ENCODE measurements at regions not wholly inside any gene's neighbourhood (a gene's known extent, or its start where the extent isn't known, plus 50 kb on each side); places are given as distances from the start of the nearest gene placed in this dataset.

DNA sequence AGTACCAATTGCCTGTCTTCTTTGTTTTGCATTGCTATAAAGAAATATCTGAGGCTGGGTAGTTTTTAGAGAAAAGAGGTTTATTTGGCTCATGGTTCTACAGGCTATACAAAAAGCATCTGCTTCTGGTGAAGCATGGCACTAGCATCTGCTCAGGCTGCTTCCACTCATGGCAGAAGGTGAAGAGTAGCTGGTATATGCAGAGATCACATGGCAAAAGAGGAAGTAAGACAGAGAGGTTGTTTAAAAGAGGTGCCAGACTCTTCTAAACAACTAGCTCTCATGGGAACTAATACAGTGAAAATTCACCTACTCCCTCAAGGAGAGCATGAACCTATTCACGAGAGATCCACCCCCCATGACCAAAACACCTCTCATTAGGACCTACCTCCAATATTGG, 56.7 kb upstream of the GUCA2B start:
- intact Hi-C loops (cut with micrococcal nuclease) = no loop called here

DNA sequence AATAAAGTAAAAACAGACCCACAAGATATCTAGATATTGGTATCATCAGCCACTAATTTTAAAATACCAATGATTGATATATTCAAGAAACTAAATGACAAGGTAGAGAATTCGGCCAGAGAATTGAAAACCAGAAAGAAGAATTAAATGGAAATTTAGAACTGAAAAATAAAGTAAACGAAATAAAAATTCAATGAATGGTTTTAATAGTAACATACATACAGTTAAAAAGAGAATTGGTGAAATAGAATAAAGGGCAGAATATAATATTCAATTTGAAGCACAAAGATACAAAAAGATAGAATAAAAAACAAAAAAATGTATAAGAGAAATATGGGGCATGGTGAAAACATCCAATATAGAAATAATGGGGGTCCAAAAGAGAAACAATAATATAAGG, 64.0 kb upstream of the GUCA2B start:
- intact Hi-C loops (cut with micrococcal nuclease) = no loop called here

DNA sequence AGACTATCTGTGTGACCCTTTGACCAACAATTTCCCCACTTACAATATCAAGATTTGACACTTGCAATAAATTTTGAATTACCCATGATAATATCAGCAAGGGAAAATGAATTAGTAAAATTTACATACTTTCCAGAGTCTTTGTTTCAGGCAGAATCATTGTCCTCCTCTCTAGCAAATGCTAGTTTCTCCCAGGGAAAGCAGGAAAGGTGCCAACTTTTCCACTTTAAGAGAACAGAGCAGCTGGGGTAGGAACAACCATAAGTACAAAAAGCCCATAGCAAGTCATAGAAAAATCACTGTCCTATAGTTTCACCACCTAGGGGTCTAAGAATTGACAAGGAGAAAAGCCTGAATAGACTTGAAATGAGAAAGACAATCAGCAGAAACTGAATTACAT, 67.1 kb upstream of the GUCA2B start:
- intact Hi-C loops (cut with micrococcal nuclease) = no loop called here

DNA sequence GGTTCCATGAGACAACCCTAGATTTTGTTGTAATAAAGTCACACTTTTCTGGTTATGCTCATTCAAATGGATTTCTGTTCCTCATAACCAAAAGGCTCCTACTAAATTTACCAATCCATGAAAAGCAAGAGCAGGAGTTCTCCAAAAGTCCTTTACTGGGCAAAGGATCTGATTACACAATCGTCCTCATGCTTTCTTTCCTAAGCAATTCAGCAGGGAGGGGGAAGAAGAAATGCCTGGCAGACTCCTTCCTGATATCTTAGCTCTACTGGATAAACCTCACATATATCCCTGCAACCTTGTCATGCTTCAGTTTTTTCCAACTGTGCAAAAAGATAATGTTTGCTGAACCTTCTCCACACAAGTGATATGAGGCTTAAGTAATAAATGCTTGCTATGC, 67.6 kb upstream of the GUCA2B start:
- intact Hi-C loops (cut with micrococcal nuclease) = no loop called here

DNA sequence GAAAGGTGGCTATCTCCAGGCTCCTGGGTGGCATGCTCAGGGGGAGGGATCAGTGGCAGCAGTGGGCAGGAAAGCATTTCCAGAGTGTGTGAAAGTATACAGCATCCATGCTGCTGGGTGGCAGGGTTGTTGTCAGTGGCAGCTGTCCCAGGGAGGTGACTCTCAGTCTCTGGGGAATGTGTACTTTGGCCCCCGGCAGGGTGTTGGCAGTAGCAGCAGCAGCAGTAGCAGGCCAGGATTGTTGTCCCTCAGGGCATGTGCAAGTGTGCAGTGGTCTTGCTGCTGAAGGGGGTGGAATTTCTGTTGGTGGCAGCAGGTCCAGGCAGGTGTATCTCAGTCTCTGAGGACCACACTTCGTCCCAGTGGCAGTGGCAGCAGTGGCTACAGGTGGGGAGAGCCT, 71.7 kb upstream of the GUCA2B start:
- intact Hi-C loops (cut with micrococcal nuclease) = no loop called here

DNA sequence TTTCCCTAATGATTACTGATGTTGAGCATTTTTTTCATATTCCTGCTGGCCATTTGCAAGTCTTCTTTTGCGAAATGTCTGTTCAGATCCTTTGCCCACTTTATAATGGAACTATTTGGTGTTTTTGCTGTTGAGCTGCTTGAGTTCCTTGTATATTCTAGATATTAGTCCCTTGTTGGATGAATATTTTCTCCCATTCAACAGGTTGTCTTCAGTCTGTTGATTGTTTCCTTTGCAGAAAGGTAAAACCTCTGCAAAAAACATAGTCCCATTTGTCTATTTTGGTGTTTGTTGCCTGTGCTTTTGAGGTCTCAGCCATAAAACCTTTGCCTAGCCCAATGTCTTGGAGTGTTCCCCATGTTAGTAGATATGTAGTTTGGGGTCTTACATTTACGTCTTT, 78.0 kb upstream of the GUCA2B start:
- intact Hi-C loops (cut with micrococcal nuclease) = no loop called here

DNA sequence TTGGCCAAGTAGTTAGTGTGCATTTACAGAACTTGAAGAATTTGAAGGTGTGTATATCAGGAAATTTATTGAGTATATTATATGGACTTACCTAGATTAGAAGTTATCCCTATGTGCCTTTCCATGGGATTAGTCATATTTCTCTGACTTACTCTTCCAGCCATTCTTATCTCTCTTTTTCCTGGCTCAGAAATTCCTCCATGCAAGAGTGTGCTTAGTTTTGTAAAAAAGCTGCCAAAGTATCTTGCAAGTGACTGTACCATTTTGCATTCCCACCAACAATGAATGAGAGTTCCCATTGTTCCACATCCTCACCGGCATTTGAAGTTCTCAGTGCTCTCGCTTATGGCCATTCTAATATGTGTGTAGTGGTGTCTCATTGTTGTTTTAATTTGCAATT, 82.2 kb upstream of the GUCA2B start:
- intact Hi-C loops (cut with micrococcal nuclease) = no loop called here

DNA sequence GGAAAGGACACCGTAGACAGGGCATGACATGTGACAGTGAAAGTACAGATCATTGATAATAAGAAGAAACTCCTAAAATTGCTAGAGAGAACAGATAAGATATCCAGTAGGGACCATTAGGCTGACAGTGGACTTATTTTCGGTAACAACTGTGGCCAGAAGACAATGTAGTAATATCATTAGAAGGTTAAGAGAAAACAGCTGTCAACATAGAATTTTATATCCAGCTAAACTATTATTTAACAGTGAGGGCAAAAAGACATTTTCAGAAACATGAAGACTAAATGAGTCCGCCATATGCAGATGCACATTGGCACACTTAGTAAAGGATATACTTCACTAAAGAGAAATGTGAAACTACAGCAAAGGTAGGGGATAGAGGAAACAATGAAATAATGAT, 95.4 kb upstream of the GUCA2B start:
- intact Hi-C loops (cut with micrococcal nuclease) = no loop called here

DNA sequence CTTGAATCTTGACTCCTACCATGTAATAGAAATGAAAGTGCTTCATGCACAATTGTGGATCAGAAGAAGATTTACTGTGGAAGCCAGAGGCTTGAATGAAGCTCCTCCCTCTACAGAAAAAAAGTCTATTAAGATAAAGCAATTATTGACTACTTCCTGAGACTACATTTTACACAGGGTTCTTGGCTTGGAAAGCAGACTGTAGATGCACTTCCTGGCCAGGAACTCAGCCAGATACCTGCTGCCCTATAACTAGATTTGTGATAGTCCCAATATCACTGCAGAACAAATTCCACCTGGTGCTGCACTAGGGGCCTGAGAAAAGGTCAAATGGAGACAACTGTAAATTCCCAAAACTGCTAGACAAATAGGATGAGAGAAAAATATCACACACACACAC, 96.8 kb upstream of the GUCA2B start:
- intact Hi-C loops (cut with micrococcal nuclease) = no loop called here

DNA sequence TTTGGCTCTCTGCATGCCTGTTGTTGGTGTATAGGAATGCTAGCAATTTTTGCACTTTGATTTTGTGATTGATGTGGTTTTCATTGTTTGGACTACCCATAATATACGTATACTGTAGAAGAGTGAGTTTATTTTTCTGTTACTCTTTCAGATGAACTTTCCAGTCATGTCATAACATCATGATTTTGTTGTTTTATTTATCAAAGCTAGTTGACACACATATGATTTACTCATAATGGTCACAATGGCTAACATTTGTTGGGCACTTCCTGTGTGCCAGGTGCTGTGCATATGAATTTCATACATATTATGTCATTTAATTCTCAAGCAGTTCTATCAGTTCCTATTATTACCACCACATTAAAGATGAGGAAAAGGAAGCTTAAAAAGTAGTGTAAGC, 98.1 kb upstream of the GUCA2B start:
- intact Hi-C loops (cut with micrococcal nuclease) = no loop called here

DNA sequence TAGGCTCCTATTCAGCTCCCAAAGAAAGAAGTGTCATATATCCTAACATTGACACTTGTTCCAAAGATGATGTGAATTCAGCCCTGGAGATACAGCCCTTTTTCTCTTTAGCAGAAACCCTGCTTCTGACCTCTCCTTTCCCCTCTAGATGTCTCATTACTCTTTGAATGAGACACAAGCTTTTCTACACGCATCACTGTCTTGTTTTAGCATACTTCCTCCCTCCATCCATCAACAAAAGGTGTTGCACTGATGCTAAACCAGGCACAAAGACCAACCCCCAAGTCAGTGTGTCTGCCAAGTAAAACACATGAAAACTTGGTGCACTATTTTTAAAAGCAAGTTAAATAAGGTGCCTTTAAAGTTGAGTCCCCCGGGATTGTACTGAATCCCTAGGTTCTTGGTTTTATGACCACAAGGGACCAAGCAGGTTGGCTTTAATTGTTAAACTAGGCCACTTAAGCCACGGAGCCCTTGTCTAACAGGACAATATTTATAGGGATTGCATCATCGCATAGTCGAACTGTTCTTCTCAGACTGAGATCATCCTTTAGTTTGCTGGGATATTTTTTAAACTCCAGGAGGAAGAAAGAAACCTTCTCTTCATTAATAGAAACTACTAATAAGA, 101.0 kb upstream of the GUCA2B start:
- intact Hi-C loops (cut with micrococcal nuclease) = no loop called here

DNA sequence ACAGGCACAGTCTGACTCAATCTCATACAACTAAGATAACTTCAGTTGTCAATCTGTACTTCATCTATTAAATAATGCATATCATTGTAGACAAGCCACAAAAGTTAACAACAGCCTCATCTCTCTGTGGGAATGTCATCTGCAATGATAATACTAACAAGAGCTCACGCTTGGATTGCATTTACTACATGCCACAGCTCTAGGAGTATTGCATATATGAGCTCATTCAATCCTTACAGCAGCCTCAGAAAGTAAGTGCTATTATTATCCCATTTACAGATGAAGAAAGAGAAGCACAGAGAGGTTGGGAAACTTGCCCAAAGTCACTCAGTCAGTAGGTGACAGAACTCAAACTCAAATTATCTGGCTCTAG, 105.7 kb upstream of the GUCA2B start:
- intact Hi-C loops (cut with micrococcal nuclease) = no loop called here

DNA sequence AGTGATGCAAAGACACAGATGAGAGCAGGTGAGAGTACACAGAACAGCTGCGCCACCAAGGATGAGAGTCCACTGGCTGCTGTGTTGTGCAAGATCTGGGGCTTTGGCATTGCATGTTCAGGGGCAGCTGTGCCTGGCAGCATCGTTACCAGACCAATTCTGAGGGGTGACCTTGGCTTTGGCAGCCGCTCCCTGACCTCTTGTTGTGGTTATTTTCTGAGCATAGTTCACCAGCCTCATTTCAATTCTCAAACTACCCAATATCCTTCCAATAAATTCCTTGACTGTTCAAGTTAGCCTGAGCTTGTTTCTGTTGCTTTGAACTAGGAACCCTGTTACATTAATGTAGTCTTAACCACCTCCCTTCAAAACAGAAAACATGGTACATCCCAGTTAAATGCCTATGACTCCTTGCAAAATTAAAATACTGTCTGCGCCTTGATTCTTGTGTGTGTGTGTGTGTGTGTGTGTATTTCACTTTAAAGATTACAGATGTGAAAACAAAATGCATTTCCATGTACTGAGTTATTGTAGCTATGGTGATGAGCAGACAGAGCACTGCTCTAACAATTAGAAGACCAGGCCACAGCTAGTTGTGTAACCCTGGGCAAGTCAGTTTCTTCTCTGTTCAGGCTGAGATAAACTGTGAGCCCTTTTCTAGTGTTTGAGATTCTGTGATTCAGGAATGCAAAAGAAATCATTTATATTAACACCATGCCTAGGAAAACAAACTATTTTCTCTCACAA, 106.3 kb upstream of the GUCA2B start:
- intact Hi-C loops (cut with micrococcal nuclease) = no loop called here

DNA sequence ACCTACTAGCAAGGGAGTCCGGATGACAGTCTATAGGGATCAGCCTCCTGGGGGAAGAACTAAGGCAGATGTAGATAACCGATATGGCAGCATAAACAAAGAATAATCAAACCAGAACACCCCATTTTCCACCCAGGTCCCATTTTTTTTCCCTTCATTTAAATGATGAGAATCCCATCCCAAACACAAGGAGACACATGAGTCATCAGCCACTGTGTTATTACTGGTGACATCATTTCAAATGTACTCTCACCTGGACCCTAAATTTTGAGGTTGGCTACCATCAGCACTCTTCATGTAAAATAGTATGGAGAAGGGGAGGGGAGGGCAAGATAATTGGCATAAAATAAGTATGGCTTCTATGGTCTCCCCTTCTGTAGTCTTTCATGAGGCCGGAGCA, 108.9 kb upstream of the GUCA2B start:
- intact Hi-C loops (cut with micrococcal nuclease) = no loop called here

DNA sequence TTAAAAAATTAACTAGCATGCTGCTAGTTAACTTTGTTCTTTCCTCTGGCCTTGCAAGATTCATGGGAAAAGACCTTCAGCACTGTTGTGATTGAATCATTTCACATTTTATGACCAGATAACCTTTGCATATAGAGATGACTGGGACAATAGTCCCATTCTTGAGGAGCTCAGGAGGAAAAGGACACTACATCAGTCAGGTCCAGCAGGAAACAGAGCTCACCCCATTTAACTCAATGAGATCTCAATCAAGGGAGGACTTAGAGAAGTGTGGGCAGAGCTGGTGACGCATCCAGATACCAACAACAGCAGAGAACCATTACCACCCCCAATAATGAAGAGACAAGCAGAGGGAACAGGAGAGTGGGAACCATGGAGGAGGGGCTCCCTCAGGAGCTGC, 109.4 kb upstream of the GUCA2B start:
- intact Hi-C loops (cut with micrococcal nuclease) = no loop called here

DNA sequence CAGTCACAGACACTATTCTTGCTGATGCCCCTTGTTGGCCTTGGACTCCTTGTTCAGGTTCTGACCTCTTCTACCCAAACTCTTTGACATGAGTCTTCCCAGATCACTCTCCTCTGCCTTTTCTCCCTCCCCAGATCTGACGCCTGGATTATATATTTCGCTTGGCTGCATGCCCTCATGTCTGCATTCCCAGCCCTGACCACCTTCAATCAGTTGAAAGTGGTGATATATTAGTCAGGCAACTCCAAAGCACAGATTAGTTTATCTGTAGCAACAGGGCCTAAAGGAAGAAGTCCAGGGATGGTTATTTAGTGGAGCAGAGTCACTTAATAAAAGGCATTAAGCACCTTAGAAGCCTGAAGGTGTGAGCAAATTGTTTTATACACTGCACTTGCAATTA, 110.0 kb upstream of the GUCA2B start:
- intact Hi-C loops (cut with micrococcal nuclease) = no loop called here

DNA sequence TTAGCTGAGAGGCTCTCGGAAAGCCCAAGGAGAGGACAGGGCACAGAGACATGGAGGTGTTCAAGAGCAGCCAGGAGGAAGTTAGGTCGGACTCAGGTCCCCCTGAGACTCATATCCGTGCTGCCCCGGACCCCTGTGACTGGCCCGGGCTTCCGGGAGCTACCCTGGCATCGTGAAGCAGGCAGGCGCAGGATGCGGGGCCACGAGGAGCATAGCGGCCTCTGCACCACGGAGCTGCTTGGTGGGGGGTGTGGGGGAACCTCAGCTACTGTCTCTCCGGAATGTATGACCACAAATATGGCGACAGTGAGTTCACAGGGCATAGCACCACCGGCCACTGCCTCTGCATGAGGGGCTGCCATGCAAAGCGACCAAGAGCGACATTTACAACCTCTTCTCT, 112.2 kb upstream of the GUCA2B start:
- intact Hi-C loops (cut with micrococcal nuclease) = no loop called here

DNA sequence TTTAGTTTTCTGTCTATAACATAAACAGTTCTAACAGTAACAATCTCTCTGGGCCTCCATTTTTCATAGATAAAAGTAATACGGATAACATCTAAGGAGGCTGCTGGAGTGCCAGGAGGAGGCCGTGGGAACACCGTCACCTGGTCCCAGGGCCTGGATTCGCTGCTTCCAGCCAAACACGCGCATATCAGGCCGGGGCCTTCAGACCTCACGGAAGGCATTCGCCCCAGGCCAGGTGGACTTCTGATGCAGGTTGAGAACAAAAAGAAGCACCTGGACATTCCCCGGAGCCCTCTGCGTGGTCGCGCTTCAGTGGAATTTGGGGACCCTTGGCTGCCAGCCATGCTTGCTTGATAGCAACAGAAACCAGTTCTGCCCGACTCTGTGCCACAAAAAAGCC, 113.1 kb upstream of the GUCA2B start:
- intact Hi-C loops (cut with micrococcal nuclease) = no loop called here

DNA sequence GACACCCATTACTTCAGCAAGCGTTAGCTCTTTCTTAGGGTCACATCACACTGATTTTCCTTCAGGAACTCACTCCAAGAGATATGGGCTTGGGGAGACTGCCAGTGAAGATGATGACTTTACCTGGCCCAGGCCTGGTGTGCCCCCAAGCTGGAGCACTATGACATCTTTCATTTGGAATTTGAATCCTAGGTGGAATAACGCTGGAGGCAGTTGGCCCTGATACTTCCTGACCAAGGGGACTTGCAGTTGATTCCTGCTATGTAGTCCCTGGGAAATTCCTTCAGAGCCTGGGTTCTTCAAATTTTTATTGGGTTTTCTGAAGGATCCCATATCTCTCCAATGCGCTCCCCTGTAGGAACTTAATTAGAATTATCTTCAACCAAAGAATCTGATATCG, 114.9 kb upstream of the GUCA2B start:
- intact Hi-C loops (cut with micrococcal nuclease) = loop anchor here (5.0 to 10.0 kb wide), 3 partner anchors 311 to 779 kb away; partner anchors contain the start of genes ERMAP, SVBP and YBX1

DNA sequence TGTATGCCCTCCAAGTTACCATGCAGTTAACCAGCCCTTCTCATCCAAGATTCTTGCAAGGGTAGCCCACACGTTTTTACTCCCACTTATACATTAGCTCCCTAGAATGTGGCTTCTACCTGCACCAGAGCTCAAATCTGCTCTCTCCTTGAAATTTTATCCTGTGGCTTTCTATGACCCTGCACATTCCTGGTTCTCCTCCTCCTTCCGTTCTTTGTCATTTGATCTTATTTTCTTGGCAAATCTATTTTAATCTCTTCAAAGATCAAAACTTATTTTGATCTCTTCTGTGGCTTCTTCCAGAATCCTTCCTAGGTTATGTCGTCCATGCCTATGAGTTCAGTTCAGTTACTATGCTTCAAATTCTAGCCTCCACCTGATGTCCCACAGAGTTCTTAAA, 115.6 kb upstream of the GUCA2B start:
- intact Hi-C loops (cut with micrococcal nuclease) = loop anchor here (2.0 to 10.0 kb wide), 7 partner anchors 139 to 780 kb away; partner anchors contain the start of genes C1orf50, ERMAP, P3H1 and PPCS

DNA sequence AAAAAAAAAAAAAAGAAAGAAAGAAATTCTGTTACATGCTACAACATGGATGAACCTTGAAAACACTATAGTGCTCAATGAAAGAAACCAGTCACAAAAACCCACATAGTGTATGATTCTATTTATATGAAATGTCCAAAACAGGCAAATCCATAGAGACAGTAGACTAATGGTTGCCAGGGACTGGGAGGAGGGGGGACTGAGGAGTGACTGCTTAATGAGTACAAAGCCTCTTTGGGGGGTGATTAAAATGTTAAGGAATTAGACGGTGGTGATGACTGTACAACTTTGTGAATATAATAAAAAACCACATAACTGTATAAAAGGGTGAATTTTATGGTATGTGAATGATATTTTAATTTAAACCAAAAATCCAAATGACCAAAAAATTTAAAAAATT, 116.0 kb upstream of the GUCA2B start:
- intact Hi-C loops (cut with micrococcal nuclease) = loop anchor here (2.0 to 10.0 kb wide), 7 partner anchors 138 to 780 kb away; partner anchors contain the start of genes C1orf50, ERMAP, P3H1 and PPCS

DNA sequence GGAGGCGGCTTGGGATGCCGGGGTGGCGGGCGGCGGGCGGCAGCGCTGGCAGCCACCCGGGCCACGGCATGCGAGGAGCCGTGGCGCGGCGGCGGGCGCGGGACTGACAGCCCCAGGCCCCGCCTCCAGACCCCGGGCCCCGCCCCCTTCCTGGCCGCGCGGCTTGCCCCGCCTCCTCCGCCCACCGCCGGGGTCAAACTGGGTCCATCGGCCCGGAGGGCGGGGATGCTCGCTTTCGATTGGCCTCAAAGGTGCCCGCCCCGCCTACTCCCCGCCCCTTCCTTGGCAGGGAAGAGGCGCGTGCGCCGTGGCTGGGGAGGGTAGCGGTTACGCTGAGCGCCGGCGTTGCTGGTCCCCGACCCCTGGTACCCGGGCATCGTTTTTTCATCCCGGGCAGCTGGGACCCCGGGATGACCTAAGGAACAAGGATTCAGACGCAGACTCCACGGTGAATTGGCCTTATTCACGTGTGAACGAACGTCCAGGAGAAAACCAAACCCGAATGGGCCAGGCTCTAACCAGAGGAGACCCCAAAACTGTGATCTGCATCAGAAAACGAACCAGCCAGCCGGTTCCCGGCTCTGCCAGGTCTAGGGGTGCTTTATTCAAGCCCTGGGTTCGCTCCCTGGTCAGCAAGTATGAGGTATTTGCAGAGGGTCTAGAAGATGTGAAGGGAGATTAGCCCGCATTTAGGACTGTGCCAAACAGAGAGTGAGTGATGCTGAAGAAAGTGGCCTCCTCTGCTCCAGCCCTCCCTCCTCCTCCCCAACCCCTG, 117.2 kb upstream of the GUCA2B start:
- intact Hi-C loops (cut with micrococcal nuclease) = loop anchor here (1.0 to 10.0 kb wide), 15 partner anchors 55 to 781 kb away; partner anchors contain the start of genes C1orf50, ERMAP, P3H1 and PPCS
